ENCODE measurements at regions not wholly inside any gene's neighbourhood (a gene's known extent, or its start where the extent isn't known, plus 50 kb on each side); places are given as distances from the start of the nearest gene placed in this dataset.

DNA sequence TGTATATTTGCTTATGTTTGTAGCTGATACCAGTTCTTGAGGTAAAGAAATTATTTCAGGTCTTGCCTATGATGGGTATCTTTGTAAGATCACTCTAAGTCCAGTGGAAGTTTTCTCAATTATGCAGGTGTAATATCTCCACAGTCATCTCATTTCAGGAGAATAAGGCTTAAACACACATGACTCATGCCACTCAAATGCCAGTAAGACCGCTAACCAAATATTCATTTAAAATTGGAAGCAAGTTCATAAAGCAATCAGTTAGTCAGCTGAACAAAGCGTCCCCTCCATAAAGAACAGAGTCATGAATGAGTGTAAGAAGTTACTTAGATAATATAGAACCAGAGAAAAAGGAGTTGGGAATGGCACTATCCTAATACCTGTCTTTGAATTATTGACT is 248.7 kb downstream of the LURAP1L start:
- TF ChIP-seq POLR2A (IDR thresholded peaks at IDR 0.05): no peak
- TF ChIP-seq, protein P1, sequence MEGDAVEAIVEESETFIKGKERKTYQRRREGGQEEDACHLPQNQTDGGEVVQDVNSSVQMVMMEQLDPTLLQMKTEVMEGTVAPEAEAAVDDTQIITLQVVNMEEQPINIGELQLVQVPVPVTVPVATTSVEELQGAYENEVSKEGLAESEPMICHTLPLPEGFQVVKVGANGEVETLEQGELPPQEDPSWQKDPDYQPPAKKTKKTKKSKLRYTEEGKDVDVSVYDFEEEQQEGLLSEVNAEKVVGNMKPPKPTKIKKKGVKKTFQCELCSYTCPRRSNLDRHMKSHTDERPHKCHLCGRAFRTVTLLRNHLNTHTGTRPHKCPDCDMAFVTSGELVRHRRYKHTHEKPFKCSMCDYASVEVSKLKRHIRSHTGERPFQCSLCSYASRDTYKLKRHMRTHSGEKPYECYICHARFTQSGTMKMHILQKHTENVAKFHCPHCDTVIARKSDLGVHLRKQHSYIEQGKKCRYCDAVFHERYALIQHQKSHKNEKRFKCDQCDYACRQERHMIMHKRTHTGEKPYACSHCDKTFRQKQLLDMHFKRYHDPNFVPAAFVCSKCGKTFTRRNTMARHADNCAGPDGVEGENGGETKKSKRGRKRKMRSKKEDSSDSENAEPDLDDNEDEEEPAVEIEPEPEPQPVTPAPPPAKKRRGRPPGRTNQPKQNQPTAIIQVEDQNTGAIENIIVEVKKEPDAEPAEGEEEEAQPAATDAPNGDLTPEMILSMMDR (IDR thresholded peaks at IDR 0.05): no peak
- no peak for TF ChIP-seq POLR2AphosphoS5 (IDR thresholded peaks at IDR 0.05)
- no peak for TF ChIP-seq EP300 (IDR thresholded peaks at IDR 0.05)
